HCT116 (cell line): ENCODE measurements at regions not wholly inside any gene's neighbourhood (a gene's known extent, or its start where the extent isn't known, plus 50 kb on each side); places are given as distances from the start of the nearest gene placed in this dataset.

Experiments
- ATAC-seq: fragments of 200-7000 bp; cut with Tn5 transposase; 2 replicates; pipeline ENCODE4 v1.9.1; 2020; ENCODE audit warnings: mild to moderate bottlenecking, moderate library complexity
- BruUV-seq: library from RNA; stranded (reverse); fragments of 400-500 nt; replicated peaks from 2 replicates; lab custom pipeline; 2021; lab: Mats Ljungman, UMichigan
- CTCF ChIA-PET: fragments of 300-600 bp; sonication (Branson Sonifier 250); formaldehyde crosslinking; loops from one replicate; lab custom pipeline; 2021; ENCODE audit warnings: antibody characterized with exemption; lab: Charles Lee
- POLR2A ChIA-PET: fragments of 300-600, 350-600 bp; sonication (Branson Sonifier 250); formaldehyde crosslinking; loops from one replicate; lab custom pipeline; 2021; ENCODE audit warnings: antibody characterized with exemption; lab: Charles Lee
- RAD21 ChIA-PET, 2 experiments: fragments of 300-600 bp; sonication (Branson Sonifier 250); formaldehyde crosslinking; loops; one replicate each; lab custom pipeline; 2023; ENCODE audit warnings: low total read pairs in 2 of 2; ENCODE audit not compliant: uncharacterized antibody in 2 of 2, unreplicated experiment in 2 of 2, low non-redundant PET in 1 of 2; lab: Charles Lee
- DNase-seq: peaks from one replicate; pipeline ENCODE4 v3.0.0-alpha.2; 2010; ENCODE audit warnings: low read depth, low spot score
- H2AFZ ChIP-seq: fragments of 200-600 bp; shearing (Covaris generic), sonication (generic); 2 replicates; pipeline ENCODE4 v1.6.1; 2017; ENCODE audit warnings: low read depth, mixed run types, mixed read lengths, antibody characterized with exemption, low read length; ENCODE audit not compliant: poor library complexity, severe bottlenecking
- H3K27ac ChIP-seq: 2 replicates; pipeline ENCODE4 v1.5.1; 2012; ENCODE audit warnings: low read depth, low read length
- H3K27me3 ChIP-seq: fragments of 200-600 bp; sonication (generic); 2 replicates; pipeline ENCODE4 v1.6.1; 2016; ENCODE audit warnings: mixed run types, low read length, mixed read lengths; ENCODE audit not compliant: insufficient read depth
- H3K36me3 ChIP-seq, 2 experiments: fragments of 200-500 bp in 1 of 2; fragments of 200-600 bp in 1 of 2; sonication (Bioruptor generic) in 1 of 2; sonication (generic) in 1 of 2; 2 replicates each; pipeline versions ENCODE4 v1.5.1 to v1.6.1; 2014 to 2016; ENCODE audit warnings: low read length in 2 of 2, inconsistent platforms in 1 of 2, mixed read lengths in 1 of 2, mixed run types in 1 of 2; ENCODE audit not compliant: insufficient read depth in 2 of 2, control insufficient read depth in 1 of 2
- H3K4me1 ChIP-seq, 2 experiments: fragments of 200-600 bp in 1 of 2; sonication (generic) in 1 of 2; 2 replicates each; pipeline versions ENCODE4 v1.5.1 to v1.6.1; 2012 to 2017; ENCODE audit warnings: low read length in 2 of 2, inconsistent platforms in 1 of 2, mild to moderate bottlenecking in 1 of 2, mixed read lengths in 1 of 2, mixed run types in 1 of 2, moderate library complexity in 1 of 2; ENCODE audit not compliant: insufficient read depth in 2 of 2, control insufficient read depth in 1 of 2
- H3K4me2 ChIP-seq: fragments of 200-600 bp; sonication (generic); 2 replicates; pipeline ENCODE4 v1.6.1; 2017; ENCODE audit warnings: mixed run types, low read length, mixed read lengths
- H3K4me3 ChIP-seq, 2 experiments: fragments of 200-600 bp in 1 of 2; sonication (generic) in 1 of 2; replicated peaks in 1 of 2; 2 replicates each; pipeline ENCODE4 v1.5.1; 2011 to 2016; ENCODE audit warnings: low read length in 2 of 2, control low read depth in 1 of 2, low read depth in 1 of 2, mild to moderate bottlenecking in 1 of 2, mixed read lengths in 1 of 2, mixed run types in 1 of 2
- H3K79me2 ChIP-seq: fragments of 200-600 bp; sonication (generic); 2 replicates; pipeline ENCODE4 v1.6.1; 2017; ENCODE audit warnings: mild to moderate bottlenecking, mixed run types, low read length, moderate library complexity, mixed read lengths; ENCODE audit not compliant: insufficient read depth
- H3K9ac ChIP-seq: fragments of 200-600 bp; sonication (generic); 2 replicates; pipeline ENCODE4 v1.6.1; 2016; ENCODE audit warnings: low read length, mixed read lengths
- H3K9me2 ChIP-seq: fragments of 200-600 bp; sonication (generic), shearing (Covaris generic); 2 replicates; pipeline ENCODE4 v1.6.1; 2017; ENCODE audit warnings: mixed run types, mild to moderate bottlenecking, moderate library complexity; ENCODE audit not compliant: insufficient read depth
- H3K9me3 ChIP-seq, 2 experiments: fragments of 200-500 bp in 1 of 2; fragments of 200-600 bp in 1 of 2; sonication (Bioruptor generic) in 1 of 2; sonication (generic) in 1 of 2; 2 replicates each; pipeline ENCODE4 v1.6.1; 2014 to 2017; ENCODE audit warnings: low read length in 2 of 2, mixed read lengths in 2 of 2, inconsistent platforms in 1 of 2, low read depth in 1 of 2, mild to moderate bottlenecking in 1 of 2, mixed run types in 1 of 2, moderate library complexity in 1 of 2; ENCODE audit not compliant: control insufficient read depth in 1 of 2, insufficient read depth in 1 of 2
- H4K20me1 ChIP-seq: fragments of 200-600 bp; sonication (generic), shearing (Covaris generic); 2 replicates; pipeline ENCODE4 v1.6.1; 2017; ENCODE audit warnings: mixed run types, mild to moderate bottlenecking, moderate library complexity; ENCODE audit not compliant: insufficient read depth
- CBX3 ChIP-seq: IDR thresholded peaks from 2 replicates; pipeline ENCODE4 v1.6.1; 2012; ENCODE audit warnings: low read depth
- EZH2 ChIP-seq: fragments of 200-600 bp; sonication (generic); IDR thresholded peaks from 2 replicates; pipeline ENCODE4 v1.6.1; 2017; ENCODE audit warnings: antibody characterized with exemption, mixed run types
- EZH2phosphoT487 ChIP-seq: fragments of 200-600 bp; IDR thresholded peaks from 2 replicates; pipeline ENCODE4 v1.6.1; 2018; ENCODE audit warnings: antibody characterized with exemption, borderline replicate concordance
- FOSL1 ChIP-seq: IDR thresholded peaks from 2 replicates; pipeline ENCODE4 v1.6.1; 2012; ENCODE audit warnings: low read depth
- POLR2AphosphoS5 ChIP-seq: IDR thresholded peaks from 2 replicates; pipeline ENCODE4 v1.6.1; 2011; ENCODE audit warnings: mild to moderate bottlenecking, low read depth, low read length, moderate library complexity
- SIN3A ChIP-seq: IDR thresholded peaks from 2 replicates; pipeline ENCODE4 v1.6.1; 2012; ENCODE audit warnings: low read depth
- SP1 ChIP-seq: IDR thresholded peaks from 2 replicates; pipeline ENCODE4 v1.6.1; 2012; ENCODE audit warnings: low read depth
- SRF ChIP-seq: IDR thresholded peaks from 2 replicates; pipeline ENCODE4 v1.6.1; 2012; ENCODE audit warnings: low read depth
- TCF7L2 ChIP-seq: IDR thresholded peaks from 2 replicates; pipeline ENCODE4 v1.7.0; 2011; ENCODE audit warnings: borderline replicate concordance, inconsistent platforms; ENCODE audit not compliant: insufficient read depth, insufficient read length; ENCODE audit errors: extremely low read depth
- YY1 ChIP-seq: IDR thresholded peaks from 2 replicates; pipeline ENCODE4 v1.6.1; 2011; ENCODE audit warnings: low read length, low read depth, moderate library complexity, mild to moderate bottlenecking; ENCODE audit not compliant: insufficient replicate concordance; ENCODE audit errors: extremely low read depth
- intact Hi-C: fragments of 100-400 bp; cut with micrococcal nuclease; formaldehyde crosslinking; loops from 2 replicates; pipeline ENCODE4 v1.10.0; 2022
- TF ChIP-seq, protein P1 (sequence below): IDR thresholded peaks from 2 replicates; pipeline ENCODE4 v1.6.1; 2012; ENCODE audit warnings: low read depth

DNA sequence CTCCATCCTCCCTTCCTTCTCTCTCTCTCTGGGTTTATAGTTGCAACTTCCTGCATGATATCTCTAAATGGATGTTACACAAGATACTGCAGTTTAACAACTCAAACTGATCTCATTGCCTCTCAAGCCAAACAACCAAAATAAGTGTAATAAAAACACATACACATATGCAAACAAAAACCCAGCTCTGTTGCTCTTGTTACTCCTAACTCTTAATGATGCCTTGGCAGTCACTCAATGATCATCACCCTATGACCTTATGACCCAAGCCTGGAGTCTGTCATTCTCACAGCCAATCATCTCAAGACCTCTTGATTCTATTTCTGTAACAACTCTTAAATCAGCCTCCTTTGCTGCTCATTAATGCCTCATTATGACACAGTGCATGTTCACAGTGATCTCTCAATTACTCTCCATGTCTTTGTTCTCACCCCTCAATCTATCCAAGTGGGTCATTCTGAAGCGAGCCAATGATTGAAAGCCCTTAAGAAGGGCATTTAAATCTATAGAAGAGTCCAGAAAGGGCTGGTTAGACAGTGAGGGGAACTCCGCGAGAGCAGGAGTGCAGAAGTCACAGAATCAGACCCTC is 210.9 kb downstream of the INHBA start:
- BruUV-seq: no TSS peak
- no peaks in the 10 kb centered on the region for H3K9me2 ChIP-seq
- H3K4me3 ChIP-seq: no peak overlapping the region
- no peak overlapping the region for H3K9ac ChIP-seq
- H3K4me2 ChIP-seq: no peak overlapping the region
- H2AFZ ChIP-seq: no peak overlapping the region
- ChIA-PET CTCF (no interaction called here), RAD21 (no interaction called here), POLR2A (no interaction called here)
- no peak for ATAC-seq
- no peak for TF ChIP-seq POLR2AphosphoS5
- H4K20me1 ChIP-seq: no peaks in the 10 kb centered on the region
- no peaks in the 10 kb centered on the region for H3K79me2 ChIP-seq
- no peaks in the 10 kb centered on the region for H3K27me3 ChIP-seq
- no peaks in the 10 kb centered on the region for H3K4me1 ChIP-seq
- no peaks in the 10 kb centered on the region for H3K9me3 ChIP-seq
- no peak overlapping the region for H3K27ac ChIP-seq
- no peak for DNase-seq
- no peaks in the 10 kb centered on the region for H3K36me3 ChIP-seq
- intact Hi-C loops: no loop called here

DNA sequence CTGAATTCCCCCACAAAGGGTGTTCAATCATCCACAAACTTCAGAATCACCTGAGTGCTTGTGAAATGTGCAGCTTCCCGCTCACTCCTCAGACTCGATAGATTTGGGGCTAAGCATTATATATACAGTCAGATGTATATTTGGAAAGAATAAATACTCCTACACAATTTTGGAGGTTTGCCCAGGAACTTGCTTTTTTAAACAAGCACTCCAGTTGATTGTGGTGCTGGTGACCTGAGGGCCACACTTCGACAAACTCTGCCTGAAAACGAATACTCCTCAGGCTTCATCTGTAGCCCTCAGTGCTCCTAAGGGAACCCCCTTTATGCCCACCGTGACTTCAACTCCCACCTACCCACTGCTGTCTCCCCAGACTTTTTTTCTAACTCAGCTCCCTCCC is 211.6 kb downstream of the INHBA start:
- Histone ChIP-seq H3K27me3 (no peaks in the 10 kb centered on the region), H3K4me2 (no peak overlapping the region), H4K20me1 (no peaks in the 10 kb centered on the region), H3K4me1 (no peaks in the 10 kb centered on the region), H3K36me3 (no peaks in the 10 kb centered on the region), H3K79me2 (no peaks in the 10 kb centered on the region), H3K27ac (no peak overlapping the region), H3K9me3 (no peaks in the 10 kb centered on the region), H3K9ac (no peak overlapping the region)
- ATAC-seq (no peak), DNase-seq (no peak)
- no TSS peak for BruUV-seq
- intact Hi-C loops: no loop called here
- ChIA-PET POLR2A (no interaction called here), RAD21 (no interaction called here)
- no peak for TF ChIP-seq SRF
- TF ChIP-seq, all 23 proteins: peak for 0
- CTCF ChIA-PET: no interaction called here
- Histone ChIP-seq H3K9me2 (no peaks in the 10 kb centered on the region), H3K4me3 (no peak overlapping the region), H2AFZ (no peak overlapping the region)

DNA sequence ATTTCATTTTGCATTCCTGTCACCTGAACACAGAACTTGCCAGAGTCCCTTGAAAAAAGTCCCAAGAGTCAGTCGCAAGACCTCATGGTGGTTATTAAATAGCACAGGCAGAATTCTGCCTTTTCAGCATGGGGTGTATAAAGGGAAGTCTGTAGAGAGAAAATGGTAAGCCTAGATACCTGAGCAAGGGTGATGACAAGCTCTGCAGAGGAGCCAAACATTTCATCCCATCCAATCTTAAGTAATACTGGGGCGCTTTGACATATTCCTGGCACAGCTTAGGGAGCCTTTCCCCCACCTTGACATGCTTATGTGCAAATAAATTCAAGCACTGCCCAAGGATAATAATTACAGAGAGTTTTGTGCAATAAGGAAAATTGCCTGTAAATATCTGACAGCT is 213.0 kb downstream of the INHBA start:
- Histone ChIP-seq H3K4me3 (no peak overlapping the region), H3K79me2 (no peaks in the 10 kb centered on the region), H3K4me1 (no peaks in the 10 kb centered on the region), H3K9me3 (no peaks in the 10 kb centered on the region), H3K4me2 (no peak overlapping the region), H3K9me2 (no peaks in the 10 kb centered on the region), H3K27me3 (no peaks in the 10 kb centered on the region), H3K36me3 (no peaks in the 10 kb centered on the region), H4K20me1 (no peaks in the 10 kb centered on the region), H3K27ac (no peak overlapping the region), H2AFZ (no peak overlapping the region), H3K9ac (no peak overlapping the region)
- TF ChIP-seq SRF (no peak), EZH2phosphoT487 (no peak), SIN3A (no peak), YY1 (no peak), CBX3 (no peak), TCF7L2 (no peak), SP1 (no peak), EZH2 (no peak), FOSL1 (no peak)
- TF ChIP-seq, protein P1, sequence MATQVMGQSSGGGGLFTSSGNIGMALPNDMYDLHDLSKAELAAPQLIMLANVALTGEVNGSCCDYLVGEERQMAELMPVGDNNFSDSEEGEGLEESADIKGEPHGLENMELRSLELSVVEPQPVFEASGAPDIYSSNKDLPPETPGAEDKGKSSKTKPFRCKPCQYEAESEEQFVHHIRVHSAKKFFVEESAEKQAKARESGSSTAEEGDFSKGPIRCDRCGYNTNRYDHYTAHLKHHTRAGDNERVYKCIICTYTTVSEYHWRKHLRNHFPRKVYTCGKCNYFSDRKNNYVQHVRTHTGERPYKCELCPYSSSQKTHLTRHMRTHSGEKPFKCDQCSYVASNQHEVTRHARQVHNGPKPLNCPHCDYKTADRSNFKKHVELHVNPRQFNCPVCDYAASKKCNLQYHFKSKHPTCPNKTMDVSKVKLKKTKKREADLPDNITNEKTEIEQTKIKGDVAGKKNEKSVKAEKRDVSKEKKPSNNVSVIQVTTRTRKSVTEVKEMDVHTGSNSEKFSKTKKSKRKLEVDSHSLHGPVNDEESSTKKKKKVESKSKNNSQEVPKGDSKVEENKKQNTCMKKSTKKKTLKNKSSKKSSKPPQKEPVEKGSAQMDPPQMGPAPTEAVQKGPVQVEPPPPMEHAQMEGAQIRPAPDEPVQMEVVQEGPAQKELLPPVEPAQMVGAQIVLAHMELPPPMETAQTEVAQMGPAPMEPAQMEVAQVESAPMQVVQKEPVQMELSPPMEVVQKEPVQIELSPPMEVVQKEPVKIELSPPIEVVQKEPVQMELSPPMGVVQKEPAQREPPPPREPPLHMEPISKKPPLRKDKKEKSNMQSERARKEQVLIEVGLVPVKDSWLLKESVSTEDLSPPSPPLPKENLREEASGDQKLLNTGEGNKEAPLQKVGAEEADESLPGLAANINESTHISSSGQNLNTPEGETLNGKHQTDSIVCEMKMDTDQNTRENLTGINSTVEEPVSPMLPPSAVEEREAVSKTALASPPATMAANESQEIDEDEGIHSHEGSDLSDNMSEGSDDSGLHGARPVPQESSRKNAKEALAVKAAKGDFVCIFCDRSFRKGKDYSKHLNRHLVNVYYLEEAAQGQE: no peak
- ChIA-PET RAD21 (no interaction called here), CTCF (no interaction called here), POLR2A (no interaction called here)
- ATAC-seq (no peak), DNase-seq (no peak)
- intact Hi-C loops: no loop called here
- no TSS peak for BruUV-seq
